Osteoblast (primary cell): ENCODE measurements at regions not wholly inside any gene's neighbourhood (a gene's known extent, or its start where the extent isn't known, plus 50 kb on each side); places are given as distances from the start of the nearest gene placed in this dataset.

ENCODE experiments used
- DNase-seq: peaks from one replicate; pipeline ENCODE4 v3.0.0; 2011; ENCODE audit warnings: low spot score, mixed read lengths; ENCODE audit not compliant: insufficient read length; ENCODE audit errors: missing footprints
- H2AFZ ChIP-seq: 2 replicates; pipeline ENCODE4 v1.6.0; 2011; ENCODE audit warnings: mild to moderate bottlenecking, low read length
- H3K27ac ChIP-seq: 2 replicates; pipeline ENCODE4 v1.5.1; 2011; ENCODE audit warnings: mild to moderate bottlenecking, low read depth, low read length, moderate library complexity
- H3K27me3 ChIP-seq: 2 replicates; pipeline ENCODE4 v1.6.0; 2012; ENCODE audit warnings: mild to moderate bottlenecking, control low read depth, inconsistent platforms, low read length, moderate library complexity; ENCODE audit not compliant: insufficient read depth
- H3K36me3 ChIP-seq: 2 replicates; pipeline ENCODE4 v1.5.1; 2011; ENCODE audit warnings: mild to moderate bottlenecking, low read length, control low read depth, moderate library complexity; ENCODE audit not compliant: insufficient read depth
- H3K4me1 ChIP-seq: 2 replicates; pipeline ENCODE4 v1.5.1; 2011; ENCODE audit warnings: mild to moderate bottlenecking, low read length, control low read depth, moderate library complexity; ENCODE audit not compliant: insufficient read depth
- H3K4me2 ChIP-seq: 2 replicates; pipeline ENCODE4 v1.6.0; 2011; ENCODE audit warnings: mild to moderate bottlenecking, low read length; ENCODE audit not compliant: insufficient read depth
- H3K4me3 ChIP-seq: fragments of 200-600 bp; sonication (generic); 3 replicates; pipeline ENCODE4 v1.5.1; 2012; ENCODE audit warnings: mild to moderate bottlenecking, low read length, inconsistent platforms; ENCODE audit not compliant: insufficient read depth
- H3K79me2 ChIP-seq: 2 replicates; pipeline ENCODE4 v1.6.0; 2012; ENCODE audit warnings: mild to moderate bottlenecking, low read length, control low read depth, inconsistent platforms; ENCODE audit not compliant: insufficient read depth
- H3K9me3 ChIP-seq: 2 replicates; pipeline ENCODE4 v1.5.1; 2011; ENCODE audit warnings: low read depth, low read length, control low read depth
- H4K20me1 ChIP-seq: 2 replicates; pipeline ENCODE4 v1.6.0; 2012; ENCODE audit warnings: mild to moderate bottlenecking, low read length, control low read depth; ENCODE audit not compliant: insufficient read depth
- CTCF ChIP-seq: IDR thresholded peaks from 2 replicates; pipeline ENCODE4 v1.5.1; 2011; ENCODE audit warnings: mild to moderate bottlenecking, low read depth, low read length, moderate library complexity; ENCODE audit errors: extremely low read depth

GRCh38 chr1:13960375-13960987 is 260.5 kb downstream of the PRDM2 start:
- Histone ChIP-seq H3K27me3 (no peaks in the 10 kb centered on the region), H3K27ac (no peak overlapping the region), H3K36me3 (no peaks in the 10 kb centered on the region), H3K4me3 (no peak overlapping the region), H2AFZ (no peak overlapping the region), H3K4me1 (no peaks in the 10 kb centered on the region), H4K20me1 (no peaks in the 10 kb centered on the region), H3K9me3 (no peaks in the 10 kb centered on the region), H3K4me2 (no peak overlapping the region), H3K79me2 (no peaks in the 10 kb centered on the region)
- peak; percentile 64 for DNase-seq
- peak; percentile 98 for TF ChIP-seq CTCF

- no peaks in the 10 kb centered on the region for H3K36me3 ChIP-seq
- no peaks in the 10 kb centered on the region for H3K4me1 ChIP-seq
- H2AFZ ChIP-seq, result no peak overlapping the region
- H4K20me1 ChIP-seq, result no peaks in the 10 kb centered on the region
- H3K27ac ChIP-seq, result no peak overlapping the region
- no peak overlapping the region for H3K4me3 ChIP-seq
- no peaks in the 10 kb centered on the region for H3K9me3 ChIP-seq
- DNase-seq, result no peak
- no peak overlapping the region for H3K4me2 ChIP-seq
- TF ChIP-seq CTCF, result no peak
- H3K27me3 ChIP-seq, result no peaks in the 10 kb centered on the region
- H3K79me2 ChIP-seq, result no peaks in the 10 kb centered on the region
Measured at GRCh38 chr1:13964768-13965167, 264.8 kb downstream of the PRDM2 start.

- Histone ChIP-seq H3K36me3 (no peaks in the 10 kb centered on the region), H3K4me2 (no peak overlapping the region), H3K4me3 (no peak overlapping the region), H3K27me3 (no peaks in the 10 kb centered on the region), H3K79me2 (no peaks in the 10 kb centered on the region), H4K20me1 (no peaks in the 10 kb centered on the region), H3K4me1 (no peaks in the 10 kb centered on the region), H3K27ac (no peak overlapping the region), H3K9me3 (no peaks in the 10 kb centered on the region), H2AFZ (no peak overlapping the region)
- peak; percentile 66 for TF ChIP-seq CTCF
- no peak for DNase-seq
Measured at GRCh38 chr1:13965770-13966398, 265.9 kb downstream of the PRDM2 start.

GRCh38 chr1:13967707-13968106 is 267.7 kb downstream of the PRDM2 start:
- Histone ChIP-seq H3K4me3 (no peak overlapping the region), H3K4me1 (no peaks in the 10 kb centered on the region), H3K79me2 (no peaks in the 10 kb centered on the region), H2AFZ (no peak overlapping the region), H3K27me3 (no peaks in the 10 kb centered on the region), H3K9me3 (no peaks in the 10 kb centered on the region), H4K20me1 (no peaks in the 10 kb centered on the region), H3K4me2 (no peak overlapping the region), H3K36me3 (no peaks in the 10 kb centered on the region), H3K27ac (no peak overlapping the region)
- no peak for DNase-seq
- no peak for TF ChIP-seq CTCF
